ENCODE measurements at regions not wholly inside any gene's neighbourhood (a gene's known extent, or its start where the extent isn't known, plus 50 kb on each side); places are given as distances from the start of the nearest gene placed in this dataset.

GRCh38 chr2:226115102-226115831 is 684.4 kb downstream of the IRS1 start:
- DNase-seq (ENCODE audit: low spot score), result no peak
- in situ Hi-C loops (cut with MboI; ENCODE audit: low pct_unique_long_range_greater_than_20kb, low sequenced_read_pairs, unreplicated experiment), result no loop called here
- TF ChIP-seq CTCF (IDR thresholded peaks at IDR 0.05; ENCODE audit: extremely low read depth, insufficient read depth, missing control alignments), result no peak

GRCh38 chr2:226114436-226114835 is 685.2 kb downstream of the IRS1 start:
- TF ChIP-seq CTCF (IDR thresholded peaks at IDR 0.05; ENCODE audit: extremely low read depth, insufficient read depth, missing control alignments), result no peak
- DNase-seq (ENCODE audit: low spot score), result no peak
- in situ Hi-C loops (cut with MboI; ENCODE audit: low pct_unique_long_range_greater_than_20kb, low sequenced_read_pairs, unreplicated experiment), result no loop called here

- no peak for TF ChIP-seq CTCF (IDR thresholded peaks at IDR 0.05; ENCODE audit: extremely low read depth, insufficient read depth, missing control alignments)
- in situ Hi-C loops (cut with MboI; ENCODE audit: low pct_unique_long_range_greater_than_20kb, low sequenced_read_pairs, unreplicated experiment), result no loop called here
- no peak for DNase-seq (ENCODE audit: low spot score)
These were observed 699.6 kb downstream of the NYAP2 start for GRCh38 chr2:226098861-226099745.

- no peak for TF ChIP-seq CTCF (IDR thresholded peaks at IDR 0.05; ENCODE audit: extremely low read depth, insufficient read depth, missing control alignments)
- DNase-seq (ENCODE audit: low spot score), result no peak
- in situ Hi-C loops (cut with MboI; ENCODE audit: low pct_unique_long_range_greater_than_20kb, low sequenced_read_pairs, unreplicated experiment), result no loop called here
These were observed 695.5 kb downstream of the NYAP2 start for GRCh38 chr2:226095058-226095457.

GRCh38 chr2:226093364-226093763 is 693.9 kb downstream of the NYAP2 start:
- TF ChIP-seq CTCF (IDR thresholded peaks at IDR 0.05; ENCODE audit: extremely low read depth, insufficient read depth, missing control alignments), result no peak
- no peak for DNase-seq (ENCODE audit: low spot score)
- in situ Hi-C loops (cut with MboI; ENCODE audit: low pct_unique_long_range_greater_than_20kb, low sequenced_read_pairs, unreplicated experiment), result no loop called here

- in situ Hi-C loops (cut with MboI; ENCODE audit: low pct_unique_long_range_greater_than_20kb, low sequenced_read_pairs, unreplicated experiment), result no loop called here
- no peak for TF ChIP-seq CTCF (IDR thresholded peaks at IDR 0.05; ENCODE audit: extremely low read depth, insufficient read depth, missing control alignments)
- no peak for DNase-seq (ENCODE audit: low spot score)
These were observed 688.8 kb downstream of the NYAP2 start for GRCh38 chr2:226088366-226088674.
